ENCODE measurements at regions not wholly inside any gene's neighbourhood (a gene's known extent, or its start where the extent isn't known, plus 50 kb on each side); places are given as distances from the start of the nearest gene placed in this dataset.

- no peak for TF ChIP-seq CTCF (IDR thresholded peaks at IDR 0.05; ENCODE audit: borderline replicate concordance, extremely low read depth, insufficient read depth)
- intact Hi-C loops (cut with DNase I): no loop called here
- Histone ChIP-seq H3K9me3 (ENCODE audit: control insufficient read depth in 2 of 3, insufficient read depth in 1 of 3, low read length in 3 of 3) (no peaks in the 10 kb centered on the region), H3K4me3 (ENCODE audit: low read length in 3 of 3) (no peak overlapping the region), H3K4me1 (ENCODE audit: control insufficient read depth in 2 of 3, insufficient read depth in 2 of 3, low read depth in 1 of 3, low read length in 3 of 3) (peaks cover 0 to 3% (median 0%) of the 10 kb centered on the region in 3 donors), H3K36me3 (ENCODE audit: control insufficient read depth in 2 of 3, insufficient read depth in 3 of 3, low read length in 3 of 3) (no peaks in the 10 kb centered on the region), H3K27me3 (ENCODE audit: control insufficient read depth, insufficient read depth, low read length) (no peaks in the 10 kb centered on the region), H3K9ac (ENCODE audit: low read length in 3 of 3) (no peak overlapping the region), H3K27ac (ENCODE audit: low read depth in 2 of 2, low read length in 2 of 2) (no peak overlapping the region)
- DNase-seq (no peak), FAIRE-seq (no peak)
These were observed 214.6 kb downstream of the KIF20B start for GRCh38 chr10:89915968-89916367.

GRCh38 chr10:89916468-89917215, 215.3 kb downstream of the KIF20B start:
- H3K4me1 ChIP-seq (ENCODE audit: control insufficient read depth in 2 of 3, insufficient read depth in 2 of 3, low read depth in 1 of 3, low read length in 3 of 3): no peaks in the 10 kb centered on the region
- no peak for FAIRE-seq
- TF ChIP-seq CTCF (IDR thresholded peaks at IDR 0.05; ENCODE audit: borderline replicate concordance, extremely low read depth, insufficient read depth): no peak
- H3K36me3 ChIP-seq (ENCODE audit: control insufficient read depth in 2 of 3, insufficient read depth in 3 of 3, low read length in 3 of 3): no peaks in the 10 kb centered on the region
- H3K27me3 ChIP-seq (ENCODE audit: control insufficient read depth, insufficient read depth, low read length): no peaks in the 10 kb centered on the region
- no peak overlapping the region for H3K4me3 ChIP-seq (ENCODE audit: low read length in 3 of 3)
- DNase-seq: no peak
- no peak overlapping the region for H3K9ac ChIP-seq (ENCODE audit: low read length in 3 of 3)
- no peaks in the 10 kb centered on the region for H3K9me3 ChIP-seq (ENCODE audit: control insufficient read depth in 2 of 3, insufficient read depth in 1 of 3, low read length in 3 of 3)
- H3K27ac ChIP-seq (ENCODE audit: low read depth in 2 of 2, low read length in 2 of 2): no peak overlapping the region
- intact Hi-C loops (cut with DNase I): no loop called here

- Histone ChIP-seq H3K4me3 (ENCODE audit: low read length in 3 of 3) (no peak overlapping the region), H3K4me1 (ENCODE audit: control insufficient read depth in 2 of 3, insufficient read depth in 2 of 3, low read depth in 1 of 3, low read length in 3 of 3) (no peaks in the 10 kb centered on the region), H3K9me3 (ENCODE audit: control insufficient read depth in 2 of 3, insufficient read depth in 1 of 3, low read length in 3 of 3) (no peaks in the 10 kb centered on the region), H3K27ac (ENCODE audit: low read depth in 2 of 2, low read length in 2 of 2) (no peak overlapping the region), H3K27me3 (ENCODE audit: control insufficient read depth, insufficient read depth, low read length) (no peaks in the 10 kb centered on the region), H3K36me3 (ENCODE audit: control insufficient read depth in 2 of 3, insufficient read depth in 3 of 3, low read length in 3 of 3) (no peaks in the 10 kb centered on the region), H3K9ac (ENCODE audit: low read length in 3 of 3) (no peak overlapping the region)
- FAIRE-seq: no peak
- DNase-seq: no peak
- intact Hi-C loops (cut with DNase I): no loop called here
- TF ChIP-seq CTCF (IDR thresholded peaks at IDR 0.05; ENCODE audit: borderline replicate concordance, extremely low read depth, insufficient read depth): no peak
These were observed 220.0 kb downstream of the KIF20B start for GRCh38 chr10:89921403-89921802.

DNA sequence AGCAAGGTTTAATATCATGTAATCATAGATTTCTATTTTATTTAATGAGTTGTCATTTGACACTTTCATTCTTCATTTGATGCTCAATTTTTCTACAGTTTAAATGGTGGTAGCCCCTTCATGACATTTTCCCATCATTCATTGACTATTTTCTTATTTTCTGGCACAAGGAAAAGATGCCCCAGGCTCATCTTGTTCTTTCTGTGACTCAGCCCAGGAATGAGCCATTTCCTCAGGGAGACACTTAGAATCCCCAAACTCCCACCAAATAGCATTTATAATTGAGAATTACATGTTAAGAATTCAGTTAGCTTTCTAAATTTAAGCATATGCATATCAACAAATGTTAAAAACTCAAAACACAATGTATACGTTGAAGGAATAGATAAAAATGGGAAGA, 222.3 kb downstream of the KIF20B start:
- H3K9me3 ChIP-seq (ENCODE audit: control insufficient read depth in 2 of 3, insufficient read depth in 1 of 3, low read length in 3 of 3): no peaks in the 10 kb centered on the region
- no peak overlapping the region for H3K9ac ChIP-seq (ENCODE audit: low read length in 3 of 3)
- H3K27me3 ChIP-seq (ENCODE audit: control insufficient read depth, insufficient read depth, low read length): no peaks in the 10 kb centered on the region
- no peak overlapping the region for H3K4me3 ChIP-seq (ENCODE audit: low read length in 3 of 3)
- DNase-seq (no peak), FAIRE-seq (no peak)
- no peaks in the 10 kb centered on the region for H3K4me1 ChIP-seq (ENCODE audit: control insufficient read depth in 2 of 3, insufficient read depth in 2 of 3, low read depth in 1 of 3, low read length in 3 of 3)
- H3K27ac ChIP-seq (ENCODE audit: low read depth in 2 of 2, low read length in 2 of 2): no peak overlapping the region
- no peak for TF ChIP-seq CTCF (IDR thresholded peaks at IDR 0.05; ENCODE audit: borderline replicate concordance, extremely low read depth, insufficient read depth)
- intact Hi-C loops (cut with DNase I): no loop called here
- no peaks in the 10 kb centered on the region for H3K36me3 ChIP-seq (ENCODE audit: control insufficient read depth in 2 of 3, insufficient read depth in 3 of 3, low read length in 3 of 3)

Measured in kidney (tissue), 13 donors.